NB4 (cell line): ENCODE measurements at regions not wholly inside any gene's neighbourhood (a gene's known extent, or its start where the extent isn't known, plus 50 kb on each side); places are given as distances from the start of the nearest gene placed in this dataset.

ENCODE experiments used
- DNase-seq: peaks from one replicate; pipeline ENCODE4 v3.0.0; 2010; ENCODE audit warnings: low read depth
- H3K4me3 ChIP-seq: one replicate; pipeline ENCODE4 v1.5.1; 2011; ENCODE audit warnings: mild to moderate bottlenecking, low read depth, low read length, moderate library complexity
- CTCF ChIP-seq: IDR thresholded peaks from one replicate; pipeline ENCODE4 v1.5.1; 2012; ENCODE audit warnings: low read depth, low read length
- MAX ChIP-seq: IDR thresholded peaks from 2 replicates; pipeline ENCODE4 v1.6.1; 2011; ENCODE audit warnings: low read depth, low read length
- MYC ChIP-seq: IDR thresholded peaks from 2 replicates; pipeline ENCODE4 v1.6.1; 2011; ENCODE audit warnings: low read depth, low read length
- POLR2A ChIP-seq: IDR thresholded peaks from 2 replicates; pipeline ENCODE4 v1.6.1; 2011; ENCODE audit warnings: mild to moderate bottlenecking; ENCODE audit not compliant: insufficient read length; ENCODE audit errors: extremely low read depth

- TF ChIP-seq MYC, result no peak
- TF ChIP-seq MAX, result no peak
- TF ChIP-seq CTCF, result no peak
- TF ChIP-seq POLR2A, result no peak
- DNase-seq, result no peak
- H3K4me3 ChIP-seq, result no peak overlapping the region
Observed at GRCh38 chr14:104316121-104316722, 177.8 kb downstream of the KIF26A start.

GRCh38 chr14:104316723-104317491 is 178.5 kb downstream of the KIF26A start:
- DNase-seq, result no peak
- TF ChIP-seq POLR2A (no peak), CTCF (no peak), MYC (no peak), MAX (no peak)
- H3K4me3 ChIP-seq, result no peak overlapping the region

GRCh38 chr14:104317492-104317805 is 179.1 kb downstream of the KIF26A start:
- no peak for TF ChIP-seq MYC
- no peak for TF ChIP-seq MAX
- TF ChIP-seq CTCF, result no peak
- no peak for TF ChIP-seq POLR2A
- no peak for DNase-seq
- no peak overlapping the region for H3K4me3 ChIP-seq

- H3K4me3 ChIP-seq, result no peak overlapping the region
- DNase-seq, result no peak
- TF ChIP-seq POLR2A (no peak), MYC (no peak), CTCF (no peak), MAX (no peak)
Observed at GRCh38 chr14:104317975-104318557, 179.7 kb downstream of the KIF26A start.

GRCh38 chr14:104318558-104319490 is 180.4 kb downstream of the KIF26A start:
- DNase-seq, result no peak
- no peak overlapping the region for H3K4me3 ChIP-seq
- no peak for TF ChIP-seq CTCF
- no peak for TF ChIP-seq MAX
- TF ChIP-seq MYC, result no peak
- TF ChIP-seq POLR2A, result no peak
